Suprapubic skin (tissue), 4 donors: ENCODE measurements at regions not wholly inside any gene's neighbourhood (a gene's known extent, or its start where the extent isn't known, plus 50 kb on each side); places are given as distances from the start of the nearest gene placed in this dataset.
"Not testable (repeated sequence)": the region's sequence is repeated elsewhere in the genome, so short reads cannot be mapped to it uniquely, and the experiment has no call there.

Experiments
- DNase-seq, 2 donors: peaks; one replicate each; pipeline ENCODE4 v3.0.0-alpha.2; 2019; ENCODE audit warnings: low spot score in 2 of 2
- H3K27ac ChIP-seq: fragments of 200-600 bp; sonication (generic); one replicate; pipeline ENCODE4 v1.5.1; 2019
- H3K27me3 ChIP-seq: fragments of 200-600 bp; sonication (generic); one replicate; pipeline ENCODE4 v1.5.1; 2019
- H3K36me3 ChIP-seq: fragments of 200-600 bp; sonication (generic); one replicate; pipeline ENCODE4 v1.5.1; 2019
- H3K4me1 ChIP-seq: fragments of 200-600 bp; sonication (generic); one replicate; pipeline ENCODE4 v1.5.1; 2019
- H3K4me3 ChIP-seq: fragments of 200-600 bp; sonication (generic); one replicate; pipeline ENCODE4 v1.5.1; 2019; ENCODE audit warnings: mild to moderate bottlenecking
- H3K9me3 ChIP-seq: fragments of 200-600 bp; sonication (generic); one replicate; pipeline ENCODE4 v1.5.1; 2019
- CTCF ChIP-seq, 2 donors: fragments of 200-600 bp in 1 of 2; fragments of 450-650 bp in 1 of 2; sonication (generic) in 1 of 2; IDR thresholded peaks; one replicate each; pipeline ENCODE4 v1.5.1; 2016 to 2019; ENCODE audit warnings: antibody characterized with exemption in 2 of 2, mild to moderate bottlenecking in 1 of 2, moderate library complexity in 1 of 2
- EP300 ChIP-seq: sonication (generic); formaldehyde crosslinking; IDR thresholded peaks from one replicate; pipeline ENCODE4 v1.6.1; 2017; ENCODE audit warnings: antibody characterized with exemption
- POLR2A ChIP-seq, 2 donors: fragments of 450-650 bp; IDR thresholded peaks; one replicate each; pipeline ENCODE4 v1.6.1; 2017; ENCODE audit warnings: antibody characterized with exemption in 2 of 2, mild to moderate bottlenecking in 2 of 2, moderate library complexity in 2 of 2
- POLR2AphosphoS5 ChIP-seq, 3 donors: sonication (generic); formaldehyde crosslinking; IDR thresholded peaks; one replicate each; pipeline ENCODE4 v1.6.1; 2017; ENCODE audit warnings: antibody characterized with exemption in 3 of 3
- WGBS: methylation state at CpG from one replicate; pipeline ENCODE4 v1.1.5; 2018; 5-methylcytosine and 5-hydroxymethylcytosine counted together

- H3K4me3 ChIP-seq, result no peak overlapping the region
- TF ChIP-seq POLR2A (IDR thresholded peaks at IDR 0.05), result no peak
- no peak for TF ChIP-seq CTCF (IDR thresholded peaks at IDR 0.05)
- no peak for TF ChIP-seq EP300
- no peak for TF ChIP-seq POLR2AphosphoS5 (IDR thresholded peaks at IDR 0.05)
- WGBS, result 84% methylated on average over 5 of the region's 5 CpGs
- no peaks in the 10 kb centered on the region for H3K27me3 ChIP-seq
- no peaks in the 10 kb centered on the region for H3K9me3 ChIP-seq
- DNase-seq, result no peak
- no peaks in the 10 kb centered on the region for H3K36me3 ChIP-seq
- no peaks in the 10 kb centered on the region for H3K4me1 ChIP-seq
- H3K27ac ChIP-seq, result no peak overlapping the region
These were observed 66.9 kb upstream of the CDC42EP3 start for GRCh38 chr2:37738266-37738885.

- no peaks in the 10 kb centered on the region for H3K36me3 ChIP-seq
- no peaks in the 10 kb centered on the region for H3K27me3 ChIP-seq
- no peak overlapping the region for H3K4me3 ChIP-seq
- WGBS, result 95% methylated on average over 2 of the region's 4 CpGs
- H3K27ac ChIP-seq, result no peak overlapping the region
- TF ChIP-seq EP300, result no peak
- TF ChIP-seq POLR2AphosphoS5 (IDR thresholded peaks at IDR 0.05), result no peak
- TF ChIP-seq POLR2A (IDR thresholded peaks at IDR 0.05), result no peak
- no peak for TF ChIP-seq CTCF (IDR thresholded peaks at IDR 0.05)
- no peak for DNase-seq
- H3K9me3 ChIP-seq, result no peaks in the 10 kb centered on the region
- H3K4me1 ChIP-seq, result no peaks in the 10 kb centered on the region
These were observed 67.7 kb upstream of the CDC42EP3 start for GRCh38 chr2:37739153-37739552.

- TF ChIP-seq EP300 (no peak), POLR2AphosphoS5 (IDR thresholded peaks at IDR 0.05) (no peak), CTCF (IDR thresholded peaks at IDR 0.05) (no peak), POLR2A (IDR thresholded peaks at IDR 0.05) (no peak)
- 88% methylated on average over 3 of the region's 3 CpGs for WGBS
These were observed 68.8 kb upstream of the CDC42EP3 start for GRCh38 chr2:37740164-37740739.

GRCh38 chr2:37742286-37742685 is 70.8 kb upstream of the CDC42EP3 start:
- Histone ChIP-seq H3K9me3 (no peaks in the 10 kb centered on the region), H3K27ac (no peak overlapping the region), H3K27me3 (no peaks in the 10 kb centered on the region), H3K4me3 (no peak overlapping the region), H3K36me3 (no peaks in the 10 kb centered on the region), H3K4me1 (no peaks in the 10 kb centered on the region)
- WGBS, result 65% methylated on average over 4 of the region's 4 CpGs
- DNase-seq, result no peak
- TF ChIP-seq CTCF (IDR thresholded peaks at IDR 0.05) (no peak), POLR2A (IDR thresholded peaks at IDR 0.05) (no peak), POLR2AphosphoS5 (IDR thresholded peaks at IDR 0.05) (no peak), EP300 (no peak)

More at GRCh38 chr2:37740164-37740739, 68.8 kb upstream of the CDC42EP3 start:
- no peak overlapping the region for H3K4me3 ChIP-seq
- H3K4me1 ChIP-seq, result no peaks in the 10 kb centered on the region
- H3K9me3 ChIP-seq, result no peaks in the 10 kb centered on the region
- H3K27me3 ChIP-seq, result no peaks in the 10 kb centered on the region
- DNase-seq, result no peak
- no peak overlapping the region for H3K27ac ChIP-seq
- H3K36me3 ChIP-seq, result no peaks in the 10 kb centered on the region

GRCh38 chr2:37744010-37744409 is 72.6 kb upstream of the CDC42EP3 start:
- DNase-seq, result no peak
- Histone ChIP-seq H3K9me3 (no peaks in the 10 kb centered on the region), H3K27ac (no peak overlapping the region), H3K4me1 (no peaks in the 10 kb centered on the region), H3K36me3 (no peaks in the 10 kb centered on the region), H3K27me3 (no peaks in the 10 kb centered on the region), H3K4me3 (no peak overlapping the region)
- 95% methylated on average over 3 of the region's 3 CpGs for WGBS
- TF ChIP-seq EP300 (no peak), CTCF (IDR thresholded peaks at IDR 0.05) (no peak), POLR2AphosphoS5 (IDR thresholded peaks at IDR 0.05) (no peak), POLR2A (IDR thresholded peaks at IDR 0.05) (no peak)

- H3K4me1 ChIP-seq, result not testable (repeated sequence)
These were observed 73.5 kb upstream of the CDC42EP3 start for GRCh38 chr2:37744961-37745360.

GRCh38 chr2:37746011-37746410 is 74.6 kb upstream of the CDC42EP3 start:
- not testable (repeated sequence) for H3K4me1 ChIP-seq, H3K27me3 ChIP-seq, DNase-seq, H3K27ac ChIP-seq, H3K9me3 ChIP-seq, H3K4me3 ChIP-seq, H3K36me3 ChIP-seq
- WGBS, result 91% methylated on average over 1 of the region's 1 CpG

More at GRCh38 chr2:37744961-37745360, 73.5 kb upstream of the CDC42EP3 start:
- not testable (repeated sequence) for DNase-seq, H3K4me3 ChIP-seq, H3K27ac ChIP-seq, H3K27me3 ChIP-seq, H3K9me3 ChIP-seq, H3K36me3 ChIP-seq
